OCI-LY1 (cell line): ENCODE measurements at regions not wholly inside any gene's neighbourhood (a gene's known extent, or its start where the extent isn't known, plus 50 kb on each side); places are given as distances from the start of the nearest gene placed in this dataset.

Source experiments
- H2AFZ ChIP-seq: fragments of 200-600 bp; sonication (generic), shearing (Covaris generic); 2 replicates; pipeline ENCODE4 v1.6.0; 2014; ENCODE audit warnings: antibody characterized with exemption, mild to moderate bottlenecking, low read length
- H3F3A ChIP-seq: fragments of 200-600 bp; sonication (generic), shearing (Covaris generic); 2 replicates; pipeline ENCODE4 v1.6.0; 2014; ENCODE audit warnings: mild to moderate bottlenecking, antibody characterized with exemption, low read length, moderate library complexity; ENCODE audit not compliant: insufficient read depth
- H3K27ac ChIP-seq: fragments of 200-600 bp; sonication (generic); 2 replicates; pipeline ENCODE4 v1.5.1; 2014; ENCODE audit warnings: low read length, mixed run types, mild to moderate bottlenecking, low read depth; ENCODE audit not compliant: poor library complexity, severe bottlenecking
- H3K27me3 ChIP-seq: fragments of 200-600 bp; sonication (generic); 2 replicates; pipeline ENCODE4 v1.6.0; 2014; ENCODE audit warnings: antibody characterized with exemption, mild to moderate bottlenecking, low read length, moderate library complexity; ENCODE audit not compliant: insufficient read depth
- H3K36me3 ChIP-seq: fragments of 200-600 bp; sonication (generic); 2 replicates; pipeline ENCODE4 v1.6.1; 2014; ENCODE audit warnings: mild to moderate bottlenecking, antibody characterized with exemption, low read length, moderate library complexity, mixed read lengths; ENCODE audit not compliant: insufficient read depth
- H3K4me1 ChIP-seq: fragments of 200-600 bp; sonication (generic); 2 replicates; pipeline ENCODE4 v1.5.1; 2014; ENCODE audit warnings: mild to moderate bottlenecking, low read length, moderate library complexity; ENCODE audit not compliant: insufficient read depth, severe bottlenecking
- H3K4me2 ChIP-seq: fragments of 200-600 bp; sonication (generic), shearing (Covaris generic); 2 replicates; pipeline ENCODE4 v1.6.1; 2014; ENCODE audit warnings: low read length
- H3K4me3 ChIP-seq: fragments of 200-600 bp; sonication (generic); 2 replicates; pipeline ENCODE4 v1.5.1; 2014; ENCODE audit warnings: low read length, low read depth, mild to moderate bottlenecking, mixed read lengths; ENCODE audit not compliant: poor library complexity, severe bottlenecking
- H3K79me2 ChIP-seq: fragments of 200-600 bp; shearing (Covaris generic); 2 replicates; pipeline ENCODE4 v1.6.1; 2016; ENCODE audit warnings: mixed run types, low read length, mixed read lengths; ENCODE audit not compliant: insufficient read depth
- H3K9ac ChIP-seq: fragments of 200-600 bp; sonication (generic), shearing (Covaris generic); 2 replicates; pipeline ENCODE4 v1.6.1; 2014; ENCODE audit warnings: mild to moderate bottlenecking, low read length, mixed read lengths
- H3K9me2 ChIP-seq: fragments of 200-600 bp; sonication (generic), shearing (Covaris generic); 2 replicates; pipeline ENCODE4 v1.6.1; 2014; ENCODE audit warnings: low read depth, mild to moderate bottlenecking, low read length, mixed read lengths
- H3K9me3 ChIP-seq: fragments of 200-600 bp; shearing (Covaris generic); 2 replicates; pipeline ENCODE4 v1.6.1; 2014; ENCODE audit warnings: low read length, mixed read lengths
- H4K20me1 ChIP-seq: fragments of 200-600 bp; sonication (generic), shearing (Covaris generic); 2 replicates; pipeline ENCODE4 v1.6.0; 2016; ENCODE audit warnings: mild to moderate bottlenecking, low read length; ENCODE audit not compliant: insufficient read depth
- CTCF ChIP-seq: fragments of 200-600 bp; sonication (generic), shearing (Covaris generic); IDR thresholded peaks from 2 replicates; pipeline ENCODE4 v1.5.1; 2017; ENCODE audit warnings: mild to moderate bottlenecking, antibody characterized with exemption, low read length, moderate library complexity, mixed read lengths
- EZH2 ChIP-seq: fragments of 200-600 bp; sonication (generic), shearing (Covaris generic); IDR thresholded peaks from 2 replicates; pipeline ENCODE4 v1.8.0; 2017; ENCODE audit warnings: borderline replicate concordance, mixed run types, mild to moderate bottlenecking, antibody characterized with exemption, low read length, moderate library complexity, mixed read lengths

- no peak overlapping the region for H3K9ac ChIP-seq
- H3K79me2 ChIP-seq, result no peaks in the 10 kb centered on the region
- no peaks in the 10 kb centered on the region for H3K9me2 ChIP-seq
- H3K4me3 ChIP-seq, result no peak overlapping the region
- no peaks in the 10 kb centered on the region for H4K20me1 ChIP-seq
- H3K4me1 ChIP-seq, result no peaks in the 10 kb centered on the region
- H3K4me2 ChIP-seq, result no peak overlapping the region
- no peak for TF ChIP-seq EZH2
- no peak for TF ChIP-seq CTCF
- no peak overlapping the region for H3K27ac ChIP-seq
- no peaks in the 10 kb centered on the region for H3K27me3 ChIP-seq
- no peaks in the 10 kb centered on the region for H3K36me3 ChIP-seq
- H3F3A ChIP-seq, result no peaks in the 10 kb centered on the region
- no peak overlapping the region for H2AFZ ChIP-seq
- H3K9me3 ChIP-seq, result no peaks in the 10 kb centered on the region
Measured at GRCh38 chr20:11080781-11081377, 407.1 kb upstream of the JAG1 start.

- Histone ChIP-seq H3K9me2 (no peaks in the 10 kb centered on the region), H2AFZ (no peak overlapping the region), H3K9me3 (no peaks in the 10 kb centered on the region), H3K4me3 (no peak overlapping the region), H3K4me2 (no peak overlapping the region), H3K27ac (no peak overlapping the region), H3K27me3 (no peaks in the 10 kb centered on the region), H4K20me1 (no peaks in the 10 kb centered on the region), H3K4me1 (no peaks in the 10 kb centered on the region), H3K79me2 (no peaks in the 10 kb centered on the region), H3F3A (no peaks in the 10 kb centered on the region), H3K9ac (no peak overlapping the region), H3K36me3 (no peaks in the 10 kb centered on the region)
- TF ChIP-seq EZH2, result no peak
- TF ChIP-seq CTCF, result no peak
Measured at GRCh38 chr20:11083841-11084240, 410.0 kb upstream of the JAG1 start.

- H3K4me3 ChIP-seq, result no peak overlapping the region
- H4K20me1 ChIP-seq, result no peaks in the 10 kb centered on the region
- H3K27ac ChIP-seq, result no peak overlapping the region
- no peaks in the 10 kb centered on the region for H3F3A ChIP-seq
- no peaks in the 10 kb centered on the region for H3K4me1 ChIP-seq
- no peak overlapping the region for H2AFZ ChIP-seq
- no peaks in the 10 kb centered on the region for H3K9me2 ChIP-seq
- TF ChIP-seq CTCF (no peak), EZH2 (no peak)
- H3K9ac ChIP-seq, result no peak overlapping the region
- no peak overlapping the region for H3K4me2 ChIP-seq
- H3K9me3 ChIP-seq, result no peaks in the 10 kb centered on the region
- no peaks in the 10 kb centered on the region for H3K79me2 ChIP-seq
- H3K36me3 ChIP-seq, result no peaks in the 10 kb centered on the region
- H3K27me3 ChIP-seq, result no peaks in the 10 kb centered on the region
Measured at GRCh38 chr20:11084508-11084907, 410.7 kb upstream of the JAG1 start.
